BLaER1 treated with 17β-estradiol and CSF1 and Interleukin-3, amounts not matched to agents 10 nM and 100 nM (cell line): ENCODE measurements at regions not wholly inside any gene's neighbourhood (a gene's known extent, or its start where the extent isn't known, plus 50 kb on each side); places are given as distances from the start of the nearest gene placed in this dataset.

Source experiments
- H3K27ac ChIP-seq, 11 experiments: shearing (Covaris generic); formaldehyde crosslinking; 2 replicates each; pipeline ENCODE4 v1.8.1; 2022
- H3K27me3 ChIP-seq, 11 experiments: shearing (Covaris generic); formaldehyde crosslinking; 2 replicates each; pipeline ENCODE4 v1.8.1; 2022
- H3K36me3 ChIP-seq, 11 experiments: shearing (Covaris generic); formaldehyde crosslinking; 2 replicates each; pipeline ENCODE4 v1.8.1; 2022
- H3K4me1 ChIP-seq, 10 experiments: shearing (Covaris generic); formaldehyde crosslinking; 2 replicates each; pipeline ENCODE4 v1.8.1; 2022
- H3K4me2 ChIP-seq, 11 experiments: shearing (Covaris generic); formaldehyde crosslinking; 2 replicates each; pipeline ENCODE4 v1.8.1; 2022
- H3K4me3 ChIP-seq, 10 experiments: shearing (Covaris generic); formaldehyde crosslinking; 2 replicates each; pipeline ENCODE4 v1.8.1; 2022
- H3K9ac ChIP-seq, 11 experiments: shearing (Covaris generic); formaldehyde crosslinking; 2 replicates each; pipeline ENCODE4 v1.8.1; 2022
- H3K9me3 ChIP-seq, 11 experiments: shearing (Covaris generic); formaldehyde crosslinking; replicated peaks in 1 of 11; 2 replicates each; pipeline ENCODE4 v1.8.1; 2022
- H4K20me1 ChIP-seq, 11 experiments: shearing (Covaris generic); formaldehyde crosslinking; 2 replicates each; pipeline ENCODE4 v1.8.1; 2022
- Cebpa-rat ChIP-seq, 11 experiments: shearing (Covaris generic); IDR thresholded peaks; 2 replicates each; pipeline ENCODE4 v1.8.1; 2022

- H3K36me3 ChIP-seq: no peaks in the 10 kb centered on the region
- H3K4me2 ChIP-seq: no peak overlapping the region
- peaks cover 0 to 46% (median 0%) of the 10 kb centered on the region in 10 experiments; a peak in 7 of 20 replicates for H3K4me1 ChIP-seq
- no peak overlapping the region for H3K9ac ChIP-seq
- H3K9me3 ChIP-seq: no peaks in the 10 kb centered on the region
- H3K27ac ChIP-seq: no peak overlapping the region
- no peaks in the 10 kb centered on the region for H3K27me3 ChIP-seq
- H3K4me3 ChIP-seq: no peak overlapping the region
- no peak for TF ChIP-seq Cebpa-rat (IDR thresholded peaks at IDR 0.05)
- H4K20me1 ChIP-seq: no peaks in the 10 kb centered on the region
Observed at GRCh38 chr4:181671672-181672071, 571.5 kb upstream of the TENM3 start.

- Histone ChIP-seq H3K4me3 (no peak overlapping the region), H3K4me2 (peak overlapping the region in 2 of 11 experiments; percentile 15 to 57; a peak in 4 of 22 replicates), H3K36me3 (no peaks in the 10 kb centered on the region), H3K4me1 (peaks cover 0 to 56% (median 0%) of the 10 kb centered on the region in 10 experiments; a peak in 8 of 20 replicates), H3K9me3 (no peaks in the 10 kb centered on the region), H3K27ac (no peak overlapping the region; a peak in 1 of 22 replicates), H3K27me3 (no peaks in the 10 kb centered on the region), H4K20me1 (no peaks in the 10 kb centered on the region), H3K9ac (no peak overlapping the region)
- TF ChIP-seq Cebpa-rat (IDR thresholded peaks at IDR 0.05): no peak
Observed at GRCh38 chr4:181672751-181673150, 570.5 kb upstream of the TENM3 start.

- H3K27me3 ChIP-seq: no peaks in the 10 kb centered on the region
- H3K4me2 ChIP-seq: peak overlapping the region in 5 of 11 experiments; percentile 17 to 73 (median 49); a peak in 8 of 22 replicates
- H3K27ac ChIP-seq: peak overlapping the region in 3 of 11 experiments; percentile 56 to 65 (median 64); a peak in 5 of 22 replicates
- H3K4me1 ChIP-seq: peaks cover 0 to 63% (median 0%) of the 10 kb centered on the region in 10 experiments; a peak in 8 of 20 replicates
- no peaks in the 10 kb centered on the region for H3K36me3 ChIP-seq
- H3K9me3 ChIP-seq: no peaks in the 10 kb centered on the region
- no peaks in the 10 kb centered on the region for H4K20me1 ChIP-seq
- TF ChIP-seq Cebpa-rat (IDR thresholded peaks at IDR 0.05): no peak
- no peak overlapping the region for H3K4me3 ChIP-seq
- H3K9ac ChIP-seq: peak overlapping the region in 1 of 11 experiments; percentile 58; a peak in 2 of 22 replicates
Observed at GRCh38 chr4:181674315-181674875, 568.8 kb upstream of the TENM3 start.

GRCh38 chr4:181676546-181676945 is 566.7 kb upstream of the TENM3 start:
- no peaks in the 10 kb centered on the region for H4K20me1 ChIP-seq
- H3K4me2 ChIP-seq: peak overlapping the region in 1 of 11 experiments; percentile 64; a peak in 1 of 22 replicates
- H3K4me1 ChIP-seq: peaks cover 11 to 73% (median 13%) of the 10 kb centered on the region in 10 experiments
- H3K9ac ChIP-seq: no peak overlapping the region
- H3K27me3 ChIP-seq: no peaks in the 10 kb centered on the region
- H3K27ac ChIP-seq: no peak overlapping the region
- no peak for TF ChIP-seq Cebpa-rat (IDR thresholded peaks at IDR 0.05)
- no peaks in the 10 kb centered on the region for H3K9me3 ChIP-seq
- no peak overlapping the region for H3K4me3 ChIP-seq
- H3K36me3 ChIP-seq: no peaks in the 10 kb centered on the region

- Histone ChIP-seq H3K27me3 (no peaks in the 10 kb centered on the region), H3K4me1 (peaks cover 17 to 78% (median 20%) of the 10 kb centered on the region in 10 experiments), H4K20me1 (no peaks in the 10 kb centered on the region), H3K27ac (no peak overlapping the region), H3K4me2 (peak overlapping the region in 4 of 11 experiments; percentile 7 to 64 (median 38); a peak in 7 of 22 replicates), H3K9me3 (no peaks in the 10 kb centered on the region), H3K36me3 (no peaks in the 10 kb centered on the region), H3K4me3 (no peak overlapping the region), H3K9ac (no peak overlapping the region)
- no peak for TF ChIP-seq Cebpa-rat (IDR thresholded peaks at IDR 0.05)
Observed at GRCh38 chr4:181677201-181677600, 566.0 kb upstream of the TENM3 start.

GRCh38 chr4:181677621-181678020 is 565.6 kb upstream of the TENM3 start:
- Histone ChIP-seq H3K27me3 (no peaks in the 10 kb centered on the region), H3K36me3 (no peaks in the 10 kb centered on the region), H3K4me1 (peaks cover 21 to 78% (median 24%) of the 10 kb centered on the region in 10 experiments), H3K9ac (no peak overlapping the region), H3K4me3 (no peak overlapping the region), H3K9me3 (no peaks in the 10 kb centered on the region), H4K20me1 (no peaks in the 10 kb centered on the region), H3K4me2 (peak overlapping the region in 4 of 11 experiments; percentile 7 to 64 (median 38); a peak in 7 of 22 replicates), H3K27ac (no peak overlapping the region)
- TF ChIP-seq Cebpa-rat (IDR thresholded peaks at IDR 0.05): no peak

- Histone ChIP-seq H3K9me3 (peaks cover 0 to 17% (median 5%) of the 10 kb centered on the region in 11 experiments; a peak in 6 of 22 replicates), H4K20me1 (no peaks in the 10 kb centered on the region), H3K4me2 (no peak overlapping the region), H3K36me3 (no peaks in the 10 kb centered on the region), H3K9ac (no peak overlapping the region), H3K27ac (no peak overlapping the region), H3K4me3 (no peak overlapping the region), H3K27me3 (no peaks in the 10 kb centered on the region), H3K4me1 (peaks cover 25 to 62% (median 29%) of the 10 kb centered on the region in 10 experiments)
- no peak for TF ChIP-seq Cebpa-rat (IDR thresholded peaks at IDR 0.05)
Observed at GRCh38 chr4:181679754-181680153, 563.4 kb upstream of the TENM3 start.

- H3K4me3 ChIP-seq: 0 out of 20 replicates have a peak overlapping the region, but pooled peaks of 1 of the 10 experiments have one; percentile 25
- peak overlapping the region; percentile 58 to 80 (median 71) for H3K4me2 ChIP-seq
- H3K9ac ChIP-seq: no peak overlapping the region
- no peaks in the 10 kb centered on the region for H3K36me3 ChIP-seq
- no peak for TF ChIP-seq Cebpa-rat (IDR thresholded peaks at IDR 0.05)
- no peaks in the 10 kb centered on the region for H4K20me1 ChIP-seq
- no peaks in the 10 kb centered on the region for H3K27me3 ChIP-seq
- H3K4me1 ChIP-seq: peaks cover 24 to 34% (median 29%) of the 10 kb centered on the region in 10 experiments
- peak overlapping the region in 9 of 11 experiments; percentile 30 to 70 (median 57); a peak in 16 of 22 replicates for H3K27ac ChIP-seq
- H3K9me3 ChIP-seq: peaks cover 0 to 17% (median 5%) of the 10 kb centered on the region in 11 experiments; a peak in 6 of 22 replicates
Observed at GRCh38 chr4:181682367-181683047, 560.7 kb upstream of the TENM3 start.

- H3K4me3 ChIP-seq: no peak overlapping the region
- no peak overlapping the region for H3K4me2 ChIP-seq
- H4K20me1 ChIP-seq: no peaks in the 10 kb centered on the region
- no peak for TF ChIP-seq Cebpa-rat (IDR thresholded peaks at IDR 0.05)
- H3K9me3 ChIP-seq: peaks cover 0 to 17% (median 5%) of the 10 kb centered on the region in 11 experiments; a peak in 6 of 22 replicates
- no peaks in the 10 kb centered on the region for H3K27me3 ChIP-seq
- H3K36me3 ChIP-seq: no peaks in the 10 kb centered on the region
- H3K27ac ChIP-seq: no peak overlapping the region
- no peak overlapping the region for H3K9ac ChIP-seq
- H3K4me1 ChIP-seq: peaks cover 23 to 30% (median 25%) of the 10 kb centered on the region in 10 experiments
Observed at GRCh38 chr4:181684310-181684709, 558.9 kb upstream of the TENM3 start.
